ENCODE measurements at regions not wholly inside any gene's neighbourhood (a gene's known extent, or its start where the extent isn't known, plus 50 kb on each side); places are given as distances from the start of the nearest gene placed in this dataset.

- TF ChIP-seq, protein P1, sequence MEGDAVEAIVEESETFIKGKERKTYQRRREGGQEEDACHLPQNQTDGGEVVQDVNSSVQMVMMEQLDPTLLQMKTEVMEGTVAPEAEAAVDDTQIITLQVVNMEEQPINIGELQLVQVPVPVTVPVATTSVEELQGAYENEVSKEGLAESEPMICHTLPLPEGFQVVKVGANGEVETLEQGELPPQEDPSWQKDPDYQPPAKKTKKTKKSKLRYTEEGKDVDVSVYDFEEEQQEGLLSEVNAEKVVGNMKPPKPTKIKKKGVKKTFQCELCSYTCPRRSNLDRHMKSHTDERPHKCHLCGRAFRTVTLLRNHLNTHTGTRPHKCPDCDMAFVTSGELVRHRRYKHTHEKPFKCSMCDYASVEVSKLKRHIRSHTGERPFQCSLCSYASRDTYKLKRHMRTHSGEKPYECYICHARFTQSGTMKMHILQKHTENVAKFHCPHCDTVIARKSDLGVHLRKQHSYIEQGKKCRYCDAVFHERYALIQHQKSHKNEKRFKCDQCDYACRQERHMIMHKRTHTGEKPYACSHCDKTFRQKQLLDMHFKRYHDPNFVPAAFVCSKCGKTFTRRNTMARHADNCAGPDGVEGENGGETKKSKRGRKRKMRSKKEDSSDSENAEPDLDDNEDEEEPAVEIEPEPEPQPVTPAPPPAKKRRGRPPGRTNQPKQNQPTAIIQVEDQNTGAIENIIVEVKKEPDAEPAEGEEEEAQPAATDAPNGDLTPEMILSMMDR (IDR thresholded peaks at IDR 0.05): no peak
- TF ChIP-seq POLR2A (IDR thresholded peaks at IDR 0.05) (no peak), EP300 (IDR thresholded peaks at IDR 0.05) (no peak)
Measured at GRCh38 chrX:132272826-132273225, 53.6 kb upstream of the RAP2C start.
